ENCODE measurements at regions not wholly inside any gene's neighbourhood (a gene's known extent, or its start where the extent isn't known, plus 50 kb on each side); places are given as distances from the start of the nearest gene placed in this dataset.
"Not testable (repeated sequence)": the region's sequence is repeated elsewhere in the genome, so short reads cannot be mapped to it uniquely, and the experiment has no call there.

GRCh38 chr1:58251430-58252073, 295.0 kb downstream of the OMA1 start:
- no peak for DNase-seq (ENCODE audit: low read depth)

DNA sequence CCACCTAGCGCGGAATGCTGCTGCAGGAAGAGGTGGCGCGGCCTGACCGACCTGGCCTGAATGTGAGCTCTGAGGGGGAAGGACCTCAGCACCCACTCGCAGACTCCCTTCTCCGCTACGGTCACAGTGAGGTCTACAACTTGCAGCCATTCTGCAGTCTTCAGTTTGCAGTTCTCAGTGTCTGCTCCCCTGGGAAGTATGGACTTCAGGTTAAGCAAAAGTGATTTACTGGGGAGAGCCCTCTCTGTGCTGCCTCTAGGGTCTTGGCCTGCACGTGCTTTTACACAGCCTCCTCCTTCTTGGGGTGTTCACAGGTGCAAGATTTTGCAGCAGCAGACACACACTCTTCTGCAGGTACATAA, 296.0 kb downstream of the OMA1 start:
- DNase-seq (ENCODE audit: low read depth) = no peak

- DNase-seq (ENCODE audit: low read depth) = no peak
Observed at GRCh38 chr1:58249737-58250586, 296.6 kb downstream of the OMA1 start.

- DNase-seq (ENCODE audit: low read depth) = no peak
Observed at GRCh38 chr1:58249388-58249736, 297.2 kb downstream of the OMA1 start.

DNA sequence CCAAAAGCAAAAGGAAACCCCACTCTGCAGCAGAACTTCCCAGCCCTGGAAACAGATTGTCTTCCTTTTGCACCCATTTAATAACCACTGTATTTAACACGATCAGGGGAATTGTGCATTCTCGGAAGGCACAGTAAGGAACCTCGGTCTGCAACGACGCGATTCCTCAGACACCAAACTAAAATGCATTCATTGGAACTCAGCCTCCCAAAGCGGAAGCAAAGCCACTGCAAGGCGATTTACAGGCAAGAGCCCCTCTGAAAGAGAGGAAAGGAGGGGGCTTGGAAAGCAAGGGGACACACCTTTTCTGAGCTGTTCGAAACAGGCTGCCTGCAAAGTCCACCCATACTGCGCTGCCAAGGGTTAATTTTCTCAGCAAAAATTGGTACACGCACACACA, 297.7 kb downstream of the OMA1 start:
- no peak for DNase-seq (ENCODE audit: low read depth)

- no peak for DNase-seq (ENCODE audit: low read depth)
Observed at GRCh38 chr1:58248072-58248471, 298.5 kb downstream of the OMA1 start.

GRCh38 chr1:58246549-58246948, 300.0 kb downstream of the OMA1 start:
- DNase-seq (ENCODE audit: low read depth) = no peak

DNA sequence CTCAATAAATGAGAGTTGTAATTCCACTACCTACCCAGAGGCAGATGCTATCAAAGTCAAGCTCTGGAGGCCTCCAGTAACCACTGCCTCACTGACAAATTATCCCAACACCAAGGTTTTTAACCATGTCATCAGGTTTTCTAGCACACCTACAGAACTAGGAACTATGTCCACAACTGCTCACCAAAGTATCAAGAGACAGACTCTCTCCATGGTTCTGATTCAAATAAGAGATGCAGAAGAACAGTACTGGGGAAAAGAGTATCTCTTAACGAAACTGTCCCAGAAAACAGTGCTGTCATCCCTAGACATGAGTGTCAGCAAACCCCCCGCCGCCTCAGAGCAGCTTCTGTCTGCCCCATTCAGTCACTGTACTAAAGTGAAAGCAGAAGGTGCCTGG, 301.7 kb downstream of the OMA1 start:
- DNase-seq (ENCODE audit: low read depth) = no peak

GRCh38 chr1:58238846-58239245, 307.7 kb downstream of the OMA1 start:
- no peak for DNase-seq (ENCODE audit: low read depth)

- DNase-seq (ENCODE audit: low read depth) = no peak
Observed at GRCh38 chr1:58233729-58234128, 312.8 kb downstream of the OMA1 start.

DNA sequence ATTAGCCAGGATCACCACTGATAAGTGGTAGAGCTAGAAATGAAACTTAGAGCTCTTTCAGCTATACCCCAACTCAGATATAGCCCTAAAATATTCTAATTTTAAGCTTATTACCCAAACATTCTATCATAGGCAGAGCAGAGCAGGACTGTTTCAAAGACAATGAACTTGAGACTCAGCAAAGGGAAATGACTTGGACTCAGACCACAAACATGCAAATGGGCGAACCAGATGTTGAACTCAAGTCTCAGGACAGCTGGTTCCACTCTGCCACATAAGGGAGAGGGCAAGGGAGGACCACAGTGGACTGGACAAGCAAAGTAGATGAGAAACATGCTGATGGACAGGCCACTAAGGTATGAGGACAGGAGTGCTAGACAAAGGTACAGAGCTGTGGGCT, 315.3 kb downstream of the OMA1 start:
- DNase-seq (ENCODE audit: low read depth) = no peak

- no peak for DNase-seq (ENCODE audit: low read depth)
Observed at GRCh38 chr1:58227604-58228003, 318.9 kb downstream of the OMA1 start.

DNA sequence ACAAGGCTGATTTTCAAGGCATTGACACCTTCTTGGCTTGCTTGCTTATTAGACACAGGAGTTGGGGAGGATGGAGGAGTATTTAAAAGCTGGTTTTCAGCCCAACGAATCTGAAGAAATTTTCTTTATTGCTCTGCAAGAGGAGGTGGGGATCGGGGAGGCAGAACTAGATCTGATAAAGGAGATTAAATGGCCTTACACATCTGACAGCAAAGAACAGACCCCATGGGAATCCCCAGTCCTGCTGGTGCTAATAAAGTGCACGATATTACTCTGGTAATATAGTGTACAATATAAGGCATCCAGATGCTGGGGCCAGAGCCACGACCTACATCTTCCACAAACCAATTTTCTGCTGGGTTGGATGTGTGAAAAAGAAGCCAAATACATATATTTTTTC, 323.0 kb downstream of the OMA1 start:
- DNase-seq (ENCODE audit: low read depth) = no peak

GRCh38 chr1:58220836-58221472, 325.6 kb downstream of the OMA1 start:
- no peak for DNase-seq (ENCODE audit: low read depth)

- not testable (repeated sequence) for DNase-seq (ENCODE audit: low read depth)
Observed at GRCh38 chr1:58216169-58216568, 330.4 kb downstream of the OMA1 start.

DNA sequence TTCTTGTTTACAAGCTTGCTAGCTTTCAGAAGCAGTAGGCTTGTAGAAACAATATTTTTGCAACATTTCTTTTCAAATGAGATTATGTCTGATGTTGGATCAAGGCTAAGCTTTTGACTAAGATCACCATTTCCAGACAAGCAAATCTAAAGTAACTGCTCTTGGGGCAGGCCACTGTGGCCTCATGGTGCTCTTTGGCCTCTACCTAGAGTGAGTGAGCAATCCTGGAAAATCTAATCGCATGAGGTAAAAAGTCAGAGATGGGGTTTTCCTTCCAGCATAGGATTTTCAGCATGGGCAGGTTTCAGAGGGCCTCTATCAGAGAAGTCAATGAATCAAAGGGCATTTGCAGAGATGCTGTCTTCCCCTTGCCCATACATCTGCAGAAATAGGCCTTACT, 331.9 kb downstream of the OMA1 start:
- no peak for DNase-seq (ENCODE audit: low read depth)

- DNase-seq (ENCODE audit: low read depth) = no peak
Observed at GRCh38 chr1:58211869-58212268, 334.7 kb downstream of the OMA1 start.

- DNase-seq (ENCODE audit: low read depth) = no peak
Observed at GRCh38 chr1:58209575-58209974, 337.0 kb downstream of the OMA1 start.

- DNase-seq (ENCODE audit: low read depth) = no peak
Observed at GRCh38 chr1:58206749-58207148, 339.8 kb downstream of the OMA1 start.

GRCh38 chr1:58204284-58204683, 342.2 kb downstream of the OMA1 start:
- DNase-seq (ENCODE audit: low read depth) = no peak

- DNase-seq (ENCODE audit: low read depth) = no peak
Observed at GRCh38 chr1:58201492-58202106, 344.9 kb downstream of the OMA1 start.

GRCh38 chr1:58200437-58200836, 346.1 kb downstream of the OMA1 start:
- no peak for DNase-seq (ENCODE audit: low read depth)

DNA sequence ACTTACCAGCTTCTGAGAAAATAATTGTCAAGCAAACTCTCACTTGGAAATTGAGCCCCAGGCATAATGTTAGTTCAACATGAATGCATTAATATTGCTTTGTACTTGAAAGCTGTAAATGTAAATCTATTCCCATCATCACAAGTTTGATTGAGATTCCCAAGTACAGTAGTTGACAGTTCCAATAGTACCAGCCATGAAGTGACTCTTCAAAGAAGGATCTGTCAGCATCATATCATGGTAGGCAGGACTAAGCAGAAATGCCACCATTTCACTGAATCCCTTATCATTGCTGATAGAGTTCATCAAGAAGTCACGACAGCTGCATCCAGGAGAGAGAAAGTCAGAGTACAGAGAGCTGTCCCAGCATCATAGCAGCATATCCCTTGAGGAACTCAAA, 348.7 kb downstream of the OMA1 start:
- DNase-seq (ENCODE audit: low read depth) = no peak

Data from activated T-cell treated with anti-CD3 and anti-CD28 coated beads for 48 hours (primary cell).